Mucosa of descending colon (tissue), 3 donors: ENCODE measurements at regions not wholly inside any gene's neighbourhood (a gene's known extent, or its start where the extent isn't known, plus 50 kb on each side); places are given as distances from the start of the nearest gene placed in this dataset.
"Not testable (repeated sequence)": the region's sequence is repeated elsewhere in the genome, so short reads cannot be mapped to it uniquely, and the experiment has no call there.

ENCODE experiments used
- ATAC-seq: fragments of 200-7000 bp; cut with Tn5 transposase; one replicate; pipeline ENCODE4 v1.9.1; 2020; ENCODE audit warnings: mild to moderate bottlenecking, moderate library complexity
- DNase-seq, 3 donors: peaks; one replicate each; pipeline ENCODE4 v3.0.0-alpha.2; 2020
- H3K36me3 ChIP-seq: fragments of 200-600 bp; one replicate; pipeline ENCODE4 v1.8.0; 2021; ENCODE audit warnings: low read depth, mild to moderate bottlenecking
- H3K4me1 ChIP-seq: fragments of 200-600 bp; one replicate; pipeline ENCODE4 v1.8.0; 2021; ENCODE audit warnings: low read depth, mild to moderate bottlenecking
- H3K4me3 ChIP-seq: fragments of 200-600 bp; one replicate; pipeline ENCODE4 v1.8.0; 2021; ENCODE audit warnings: mild to moderate bottlenecking
- H3K9me3 ChIP-seq: fragments of 200-600 bp; one replicate; pipeline ENCODE4 v1.8.0; 2021; ENCODE audit warnings: mild to moderate bottlenecking
- intact Hi-C, 2 donors: fragments of 100-400 bp; cut with DNase I in 1 of 2; cut with micrococcal nuclease in 1 of 2; formaldehyde crosslinking; loops; one replicate each; pipeline versions ENCODE4 v1.11.0 to v1.11.1; 2022; cut with DNase I, micrococcal nuclease
- TF ChIP-seq, protein P1 (sequence below): fragments of 200-600 bp; IDR thresholded peaks from one replicate; pipeline ENCODE4 v1.8.0; 2022; ENCODE audit warnings: antibody characterized with exemption, mild to moderate bottlenecking
- donor health status: DM: no; HTN: no; CAD: no; lungs with moderate emphysema.
- donor health status: DM: no; HTN: no; CAD: no.
- donor health status: DM: no; HTN: yes; CAD: no.

DNA sequence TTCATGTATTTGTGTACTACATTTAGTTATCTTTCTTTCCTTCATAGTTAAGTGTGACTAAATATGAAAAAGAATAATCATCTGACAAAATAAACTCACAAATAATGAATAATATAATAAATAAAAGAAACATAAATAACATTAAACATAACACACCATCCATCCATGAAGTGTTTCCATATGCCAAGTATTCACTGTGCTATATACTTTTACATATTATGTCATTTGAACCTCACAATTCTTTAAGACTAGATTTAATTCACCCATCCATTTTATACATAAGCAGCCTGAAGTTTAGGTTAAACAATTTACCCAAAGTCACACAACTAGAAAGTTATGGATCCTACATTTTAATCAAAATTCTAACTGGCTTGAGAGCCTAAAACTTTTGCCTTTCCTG is 549.4 kb upstream of the HS3ST5 start:
- ATAC-seq (no peak), DNase-seq (no peak)
- intact Hi-C loops = no loop called here
- no peaks in the 10 kb centered on the region for H3K4me1 ChIP-seq
- H3K4me3 ChIP-seq = no peak overlapping the region
- TF ChIP-seq, protein P1, sequence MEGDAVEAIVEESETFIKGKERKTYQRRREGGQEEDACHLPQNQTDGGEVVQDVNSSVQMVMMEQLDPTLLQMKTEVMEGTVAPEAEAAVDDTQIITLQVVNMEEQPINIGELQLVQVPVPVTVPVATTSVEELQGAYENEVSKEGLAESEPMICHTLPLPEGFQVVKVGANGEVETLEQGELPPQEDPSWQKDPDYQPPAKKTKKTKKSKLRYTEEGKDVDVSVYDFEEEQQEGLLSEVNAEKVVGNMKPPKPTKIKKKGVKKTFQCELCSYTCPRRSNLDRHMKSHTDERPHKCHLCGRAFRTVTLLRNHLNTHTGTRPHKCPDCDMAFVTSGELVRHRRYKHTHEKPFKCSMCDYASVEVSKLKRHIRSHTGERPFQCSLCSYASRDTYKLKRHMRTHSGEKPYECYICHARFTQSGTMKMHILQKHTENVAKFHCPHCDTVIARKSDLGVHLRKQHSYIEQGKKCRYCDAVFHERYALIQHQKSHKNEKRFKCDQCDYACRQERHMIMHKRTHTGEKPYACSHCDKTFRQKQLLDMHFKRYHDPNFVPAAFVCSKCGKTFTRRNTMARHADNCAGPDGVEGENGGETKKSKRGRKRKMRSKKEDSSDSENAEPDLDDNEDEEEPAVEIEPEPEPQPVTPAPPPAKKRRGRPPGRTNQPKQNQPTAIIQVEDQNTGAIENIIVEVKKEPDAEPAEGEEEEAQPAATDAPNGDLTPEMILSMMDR = no peak
- H3K36me3 ChIP-seq = no peaks in the 10 kb centered on the region
- peaks cover 3% of the 10 kb centered on the region for H3K9me3 ChIP-seq

DNA sequence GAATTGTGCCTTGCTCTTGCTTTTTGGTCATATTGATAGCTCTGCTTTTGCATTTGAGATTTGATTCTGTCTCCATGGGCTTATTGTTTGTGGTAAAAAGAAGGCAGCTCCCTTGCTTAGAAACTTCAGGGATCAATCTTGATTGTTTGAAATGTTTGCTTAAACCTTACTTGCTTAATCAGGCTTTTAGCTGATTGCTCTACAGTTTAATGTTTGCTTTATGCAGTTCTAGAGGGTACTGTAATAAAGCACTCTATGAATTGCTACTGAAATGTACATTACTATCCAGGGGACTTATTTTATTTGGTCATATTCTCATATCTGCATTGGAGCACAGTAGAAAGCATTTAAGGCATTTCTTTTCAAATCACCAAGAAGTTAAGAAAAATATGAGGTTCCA is 545.4 kb upstream of the HS3ST5 start:
- Histone ChIP-seq H3K36me3 (no peaks in the 10 kb centered on the region), H3K4me3 (no peak overlapping the region), H3K9me3 (peaks cover 3% of the 10 kb centered on the region), H3K4me1 (no peaks in the 10 kb centered on the region)
- TF ChIP-seq, protein P1 = no peak
- DNase-seq (no peak), ATAC-seq (no peak)
- intact Hi-C loops = no loop called here

DNA sequence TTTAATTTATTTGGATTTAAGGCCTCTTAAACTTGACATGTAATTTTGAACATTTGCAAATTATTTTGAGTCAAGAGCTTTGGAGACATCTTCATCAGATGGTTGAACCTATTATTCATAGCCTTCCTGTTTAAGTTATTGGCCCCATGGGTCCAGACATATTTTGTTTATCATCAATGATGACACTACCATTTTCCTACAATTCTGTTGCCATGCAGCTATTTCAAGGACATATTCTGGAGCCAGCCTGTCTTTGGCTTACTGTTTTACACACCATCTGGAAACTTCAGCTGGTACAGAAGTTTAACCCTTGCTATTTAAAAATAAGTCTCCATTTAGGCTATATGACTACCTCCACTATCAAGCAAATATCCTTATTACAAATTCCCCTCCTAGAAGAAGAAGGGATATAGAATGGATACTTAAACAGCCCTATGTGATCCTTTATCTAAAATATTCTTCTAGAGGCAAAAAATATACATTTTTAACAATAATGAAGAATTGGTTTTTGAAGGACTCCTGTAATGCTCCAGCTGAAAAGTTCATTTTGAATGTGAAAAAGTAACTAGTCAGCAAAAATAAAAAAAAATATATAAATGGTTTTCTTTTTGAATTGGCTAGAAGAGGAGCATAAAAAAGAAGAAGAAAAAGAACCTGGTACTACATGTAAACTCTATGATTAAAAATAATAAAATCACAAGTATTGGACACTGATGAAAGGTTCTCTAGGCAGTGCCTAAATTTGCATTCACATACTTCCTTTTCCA is 544.0 kb upstream of the HS3ST5 start:
- no peak for DNase-seq
- Histone ChIP-seq H3K9me3 (peaks cover 3% of the 10 kb centered on the region), H3K4me3 (no peak overlapping the region), H3K4me1 (no peaks in the 10 kb centered on the region), H3K36me3 (no peaks in the 10 kb centered on the region)
- TF ChIP-seq, protein P1 = no peak
- ATAC-seq = no peak
- intact Hi-C loops = no loop called here

DNA sequence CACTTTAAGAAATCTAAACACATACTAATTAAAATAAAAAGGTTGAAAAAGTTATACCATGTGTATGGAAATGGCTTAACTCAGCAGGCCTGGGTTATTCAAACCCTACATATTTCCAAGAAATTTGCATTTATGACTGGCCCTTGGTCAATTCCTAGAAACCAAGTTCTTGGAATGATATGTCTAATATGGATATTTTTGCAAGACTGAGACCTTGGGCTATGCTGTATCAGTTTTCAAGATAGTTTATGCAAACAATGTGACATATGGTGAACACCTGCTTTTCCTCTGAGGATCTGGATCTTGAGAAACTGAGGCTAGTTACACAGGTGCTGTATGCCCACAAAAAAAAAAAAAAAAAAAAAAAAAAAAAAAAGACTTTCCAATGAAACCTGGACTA is 536.9 kb upstream of the HS3ST5 start:
- H3K4me1 ChIP-seq = no peaks in the 10 kb centered on the region
- H3K4me3 ChIP-seq = no peak overlapping the region
- H3K36me3 ChIP-seq = no peaks in the 10 kb centered on the region
- DNase-seq = no peak
- peaks cover 7% of the 10 kb centered on the region for H3K9me3 ChIP-seq
- TF ChIP-seq, protein P1 = no peak
- ATAC-seq = no peak
- intact Hi-C loops = no loop called here

DNA sequence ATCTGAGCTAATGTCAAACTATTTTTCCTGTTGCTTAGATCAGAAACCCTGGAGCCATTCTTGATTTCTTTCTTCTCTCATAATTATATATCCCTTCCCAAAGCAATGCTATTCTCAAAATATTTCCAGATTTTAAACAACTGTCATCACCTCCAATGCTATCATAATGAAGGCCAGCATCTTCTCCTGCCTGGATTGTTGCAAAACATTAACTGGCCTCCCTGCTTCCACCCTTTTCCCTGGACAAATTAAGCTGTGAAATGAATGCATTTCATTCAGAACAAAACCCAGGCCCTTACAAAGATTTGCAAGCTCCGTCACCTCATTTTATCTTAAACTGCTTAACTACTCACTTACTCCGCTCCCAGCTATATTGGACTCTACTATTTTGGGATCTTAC is 535.3 kb upstream of the HS3ST5 start:
- TF ChIP-seq, protein P1 = no peak
- no peak for DNase-seq
- peaks cover 7% of the 10 kb centered on the region for H3K9me3 ChIP-seq
- no peaks in the 10 kb centered on the region for H3K36me3 ChIP-seq
- no peaks in the 10 kb centered on the region for H3K4me1 ChIP-seq
- ATAC-seq = no peak
- intact Hi-C loops = no loop called here
- H3K4me3 ChIP-seq = no peak overlapping the region

DNA sequence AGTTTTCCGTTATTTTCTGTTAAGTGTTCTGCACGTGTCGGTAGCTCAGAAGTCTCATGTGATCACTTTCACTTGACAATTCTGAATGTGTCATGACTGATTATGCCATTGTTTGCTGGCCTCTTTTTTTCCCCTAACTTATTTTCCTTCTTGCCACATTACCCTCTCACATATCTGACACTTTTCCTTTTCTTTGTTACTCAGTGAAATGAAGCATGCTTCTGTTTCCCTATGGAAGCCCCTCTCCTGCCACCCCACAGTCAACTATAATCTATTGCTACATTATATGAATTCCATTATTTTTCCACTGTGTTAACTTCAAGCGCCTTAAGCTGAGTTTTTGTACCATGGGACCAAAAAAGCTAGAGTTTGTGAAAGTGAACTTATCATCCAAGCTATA is 531.6 kb upstream of the HS3ST5 start:
- TF ChIP-seq, protein P1 = no peak
- peaks cover 7% of the 10 kb centered on the region for H3K9me3 ChIP-seq
- intact Hi-C loops = no loop called here
- ATAC-seq (no peak), DNase-seq (no peak)
- H3K4me3 ChIP-seq = no peak overlapping the region
- H3K4me1 ChIP-seq = no peaks in the 10 kb centered on the region
- no peaks in the 10 kb centered on the region for H3K36me3 ChIP-seq

DNA sequence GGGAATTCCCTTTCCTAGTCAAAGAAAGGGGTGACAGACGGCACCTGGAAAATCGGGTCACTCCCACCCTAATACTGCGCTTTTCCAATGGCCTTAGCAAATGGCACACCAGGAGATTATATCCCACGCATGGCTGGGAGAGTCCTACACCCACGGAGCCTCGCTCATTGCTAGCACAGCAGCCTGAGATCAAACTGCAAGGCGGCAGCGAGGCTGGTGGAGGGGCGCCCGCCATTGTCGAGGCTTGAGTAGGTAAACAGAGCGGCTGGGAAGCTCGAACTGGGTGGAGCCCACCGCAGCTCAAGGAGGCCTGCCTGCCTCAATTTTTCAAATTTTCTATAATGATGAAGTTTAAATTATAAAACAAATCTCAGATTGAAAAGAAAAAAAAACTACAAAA is 522.7 kb upstream of the HS3ST5 start:
- H3K4me3 ChIP-seq, H3K4me1 ChIP-seq, H3K36me3 ChIP-seq, ATAC-seq, DNase-seq, intact Hi-C loops, H3K9me3 ChIP-seq: not testable (repeated sequence)
